Stimulated activated CD4-positive, alpha-beta T cell treated with anti-CD3 and anti-CD28 coated beads, Interleukin-1b, Interleukin-23, amount 100 ng/mL, for 4 hours (primary cell): ENCODE measurements at regions not wholly inside any gene's neighbourhood (a gene's known extent, or its start where the extent isn't known, plus 50 kb on each side); places are given as distances from the start of the nearest gene placed in this dataset.
"Not testable (repeated sequence)": the region's sequence is repeated elsewhere in the genome, so short reads cannot be mapped to it uniquely, and the experiment has no call there.

Experiments used
- DNase-seq, 2 donors: peaks; one replicate each; pipeline ENCODE4 v3.0.0-alpha.2; 2020; ENCODE audit warnings: low read depth in 2 of 2

DNA sequence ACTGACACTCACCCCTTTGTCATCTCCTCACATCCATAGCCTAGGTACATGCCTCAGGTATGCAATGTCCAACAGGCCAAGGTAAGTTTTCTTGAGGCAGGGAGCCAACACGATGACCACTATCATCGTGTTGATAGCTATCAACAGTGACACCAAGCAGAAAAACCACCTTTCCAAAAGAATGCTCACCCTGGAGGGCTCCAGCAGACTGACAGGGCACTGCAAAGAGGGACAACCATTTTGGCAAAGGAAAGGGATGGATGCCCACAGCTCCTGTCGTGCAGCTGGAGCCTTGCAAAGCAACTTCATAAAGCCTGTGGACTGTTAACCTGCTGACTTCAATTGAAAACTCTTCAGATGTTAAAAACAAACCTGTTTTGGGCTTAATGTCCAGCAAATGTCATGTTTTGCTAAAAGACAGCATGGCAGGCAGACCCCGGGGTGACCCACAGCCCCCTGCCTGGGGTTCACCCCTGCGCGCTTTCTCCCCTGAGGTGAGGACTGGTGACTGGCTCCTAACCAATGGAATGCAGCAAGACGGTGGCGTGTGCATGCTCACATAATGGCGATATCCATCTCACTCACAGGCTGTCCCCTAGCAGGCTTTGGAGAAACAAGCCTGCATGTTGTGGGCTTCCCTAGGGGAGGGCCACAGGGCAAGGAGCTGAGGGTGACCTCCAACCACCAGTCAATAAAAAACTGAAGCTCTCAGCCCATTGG lies 293.8 kb downstream of the TCERG1L start:
- DNase-seq = no peak

DNA sequence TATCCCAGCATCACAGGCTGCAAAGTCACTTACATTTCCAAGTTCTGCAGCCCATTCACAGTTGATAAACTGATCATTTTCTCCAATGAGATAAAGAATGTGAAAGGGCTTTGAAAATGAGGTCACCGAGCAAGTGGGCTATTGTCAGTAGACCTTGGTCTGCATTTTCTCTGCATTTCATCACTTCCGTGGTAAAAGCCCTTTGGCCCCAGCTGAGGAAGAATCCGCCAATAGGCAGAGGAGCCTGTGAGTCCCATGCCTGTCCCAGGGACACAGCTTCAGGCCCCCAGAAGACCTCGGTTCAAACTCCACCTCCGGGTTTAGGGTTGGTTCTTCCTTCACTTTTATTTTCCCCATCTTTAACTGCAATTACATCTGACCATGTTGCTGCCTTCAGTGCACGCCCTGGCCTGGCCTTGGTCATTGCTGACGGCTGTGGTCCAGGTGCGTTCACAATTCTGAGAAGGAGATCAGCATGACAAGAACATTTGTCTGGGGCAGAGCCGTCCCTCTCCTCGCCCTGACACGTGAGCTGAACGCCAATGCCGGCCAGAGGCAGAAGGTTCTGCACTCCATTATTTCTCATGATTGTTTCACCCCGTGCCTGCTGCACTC lies 292.5 kb downstream of the TCERG1L start:
- DNase-seq = no peak

DNA sequence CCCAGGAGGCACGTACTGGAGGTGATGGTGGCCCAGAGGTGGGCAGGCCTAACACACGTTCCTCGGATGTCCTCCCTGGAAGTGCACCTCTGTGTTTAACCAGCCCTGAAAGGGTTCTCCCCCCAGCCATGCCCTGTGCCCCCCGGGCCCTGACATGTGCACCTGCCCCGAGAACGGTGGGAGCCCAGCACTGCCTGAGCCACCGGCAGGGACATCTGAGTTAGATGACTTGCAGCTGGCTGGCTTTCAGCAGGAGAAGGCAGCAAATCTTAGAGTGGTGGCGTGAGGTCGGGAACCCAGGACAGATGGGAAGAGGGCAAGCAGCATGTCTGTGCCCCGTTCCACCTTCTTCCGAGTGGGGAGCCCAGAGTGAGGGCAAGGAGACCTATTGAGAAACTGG lies 291.8 kb downstream of the TCERG1L start:
- DNase-seq = no peak

DNA sequence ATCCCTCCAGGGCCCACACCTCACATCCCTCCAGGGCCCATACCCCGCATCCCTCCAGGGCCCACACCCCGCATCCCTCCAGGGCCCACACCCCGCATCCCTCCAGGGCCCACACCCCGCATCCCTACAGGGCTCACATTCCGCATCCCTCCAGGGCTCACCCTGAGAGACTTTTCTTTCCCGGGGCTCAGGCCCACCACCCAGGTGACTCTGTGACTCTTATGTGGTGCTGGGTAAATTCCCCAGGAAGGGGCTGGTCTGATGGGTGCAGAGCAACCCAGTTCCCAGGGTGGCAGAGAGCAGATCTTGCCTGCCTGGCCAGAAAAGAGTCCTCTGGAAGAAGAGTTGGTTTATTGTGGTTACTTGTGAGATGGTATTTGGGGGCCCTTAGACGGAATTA lies 290.7 kb downstream of the TCERG1L start:
- DNase-seq = no peak

DNA sequence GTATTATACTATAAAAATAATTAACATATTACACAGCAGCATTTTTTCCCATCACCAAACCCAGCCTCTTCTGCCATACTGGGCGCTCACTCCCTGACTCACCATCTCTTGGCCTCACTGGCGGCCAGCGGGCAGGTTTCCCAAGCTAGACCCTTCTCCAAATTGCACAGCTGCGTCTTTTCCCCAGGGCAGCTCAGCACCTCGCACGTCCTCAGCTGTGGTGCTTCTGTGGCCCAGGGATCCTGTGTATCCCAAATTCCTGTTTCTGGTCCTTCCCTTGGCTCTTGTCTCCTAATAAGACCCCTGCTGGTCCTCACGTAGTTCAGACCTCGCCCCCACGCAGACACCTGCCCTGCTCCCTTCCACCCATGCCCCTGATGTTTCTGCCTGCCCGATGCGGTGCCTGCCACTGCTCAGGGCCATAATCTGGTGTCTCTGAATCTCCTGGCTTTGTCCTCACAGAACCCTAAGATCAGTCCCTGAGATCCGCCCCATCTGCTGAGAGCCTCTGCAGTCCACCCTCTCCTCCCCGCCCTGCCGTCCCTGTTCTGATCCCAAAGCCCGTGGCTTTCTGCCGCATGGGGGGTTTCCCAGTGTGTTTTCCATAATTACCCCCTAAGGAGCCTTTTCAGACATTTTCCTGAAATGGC lies 290.1 kb downstream of the TCERG1L start:
- no peak for DNase-seq

DNA sequence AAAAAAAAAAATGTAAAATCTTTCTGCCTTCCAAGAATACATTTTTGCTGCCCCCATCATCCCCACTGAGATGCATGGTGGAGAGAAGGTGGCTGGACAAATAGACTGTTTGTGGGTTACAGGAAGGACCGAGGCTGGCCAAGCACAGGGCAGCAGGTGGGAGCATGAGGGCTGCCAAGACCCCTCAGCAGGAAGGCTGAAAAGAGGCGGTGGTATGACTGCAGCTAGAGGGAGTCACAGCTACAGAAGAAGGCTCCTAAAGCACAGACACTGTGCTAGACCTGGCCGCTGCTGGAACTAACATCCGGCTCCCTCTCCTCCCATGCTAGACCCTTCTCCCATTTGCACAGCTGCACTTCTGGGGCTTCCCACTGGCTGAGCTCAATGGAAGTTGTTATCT lies 289.6 kb downstream of the TCERG1L start:
- DNase-seq = no peak

DNA sequence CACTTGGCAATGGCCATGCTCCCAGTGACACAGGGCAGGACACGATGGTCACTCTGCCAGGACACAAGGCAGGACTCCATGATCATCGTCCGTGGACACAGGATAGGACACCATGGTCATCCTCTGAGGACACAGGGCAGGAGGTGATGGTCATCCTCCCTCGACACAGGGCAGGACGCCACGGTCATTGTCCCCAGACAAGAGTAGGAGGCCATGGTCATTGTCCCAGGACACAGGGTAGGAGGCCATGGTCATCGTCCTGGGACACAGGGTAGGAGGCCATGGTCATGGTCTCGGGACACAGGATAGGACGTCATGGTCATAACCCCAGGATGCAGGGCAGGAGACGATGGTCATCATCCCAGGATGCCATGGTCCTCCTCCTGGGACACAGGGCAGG lies 289.2 kb downstream of the TCERG1L start:
- DNase-seq = no peak

DNA sequence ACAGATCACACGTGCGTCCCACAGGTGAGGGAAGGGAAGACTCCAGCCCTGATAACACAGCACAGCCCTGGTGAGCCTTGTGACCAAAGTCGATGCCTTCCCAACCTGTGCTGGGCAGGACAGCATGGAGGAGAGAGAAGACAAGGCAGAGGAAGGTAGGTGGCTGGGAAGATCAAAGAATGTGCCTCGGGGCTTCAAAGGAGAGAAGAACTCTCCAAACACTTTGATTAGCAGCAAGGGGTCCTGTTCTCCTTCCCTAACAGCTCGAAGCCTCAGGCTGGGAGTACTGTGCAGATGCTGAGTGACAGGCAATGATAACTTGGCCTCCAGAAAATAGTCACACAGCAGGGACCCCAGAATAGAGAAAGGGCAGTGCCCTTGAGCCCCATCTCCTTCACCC lies 288.5 kb downstream of the TCERG1L start:
- DNase-seq = no peak

DNA sequence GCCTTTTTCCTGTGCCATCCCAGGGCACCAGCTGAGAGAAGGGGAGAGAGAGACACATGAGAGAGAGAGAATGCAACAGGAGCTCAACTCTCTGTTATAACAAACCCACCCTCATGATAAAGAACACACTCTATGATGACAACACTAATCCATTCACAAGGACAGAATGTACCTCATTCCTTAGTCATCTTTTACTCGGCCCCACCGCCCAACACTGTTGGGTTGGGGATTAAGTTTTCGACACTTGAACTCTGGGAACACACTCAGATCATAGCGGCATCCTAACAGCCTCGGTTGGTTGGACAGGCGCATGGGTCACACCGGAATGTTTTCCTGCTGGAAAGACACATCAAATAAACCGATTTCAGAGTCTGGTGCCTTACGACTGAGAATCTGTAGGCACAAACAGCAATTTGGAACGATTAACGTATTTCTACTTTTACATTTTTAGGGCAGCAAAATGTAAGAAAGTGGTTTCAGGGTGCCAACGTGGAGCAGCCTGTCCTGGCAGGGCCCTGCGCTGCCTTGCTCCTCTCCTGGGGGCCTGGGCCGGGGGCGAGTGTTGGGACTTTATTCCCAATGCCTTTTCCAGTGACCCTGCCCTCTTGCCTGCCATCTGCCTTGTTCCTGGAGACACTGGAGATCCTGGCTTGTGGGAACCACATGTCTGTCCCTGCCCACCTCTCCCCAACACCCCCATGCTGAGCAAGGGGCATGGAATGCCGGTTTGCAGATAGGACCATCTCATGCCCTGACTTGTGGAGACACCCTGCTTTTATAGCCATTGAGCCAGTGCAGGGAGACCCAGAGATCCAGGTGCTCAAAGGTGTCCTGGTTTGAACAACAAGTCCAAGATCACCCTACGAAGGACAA lies 287.0 kb downstream of the TCERG1L start:
- no peak for DNase-seq

DNA sequence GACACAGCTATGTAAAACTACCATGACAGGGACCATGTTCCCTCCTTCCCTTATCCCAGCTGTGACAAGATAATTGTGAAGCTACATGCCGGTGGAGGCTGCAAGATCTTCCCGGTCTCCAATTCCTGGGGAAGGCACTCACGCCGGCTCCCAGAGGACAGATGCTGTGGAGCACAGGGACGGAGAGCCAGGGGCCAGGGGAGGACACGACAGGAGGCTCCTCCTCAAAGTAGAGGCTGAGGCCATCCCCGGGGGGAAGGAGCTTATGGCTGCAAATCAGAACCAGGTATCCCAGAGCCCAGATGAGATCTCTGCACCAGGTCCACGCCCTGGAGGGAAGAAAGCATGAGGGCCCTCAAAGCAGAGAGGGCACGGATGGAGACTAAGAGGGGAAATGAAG lies 286.2 kb downstream of the TCERG1L start:
- DNase-seq = no peak

DNA sequence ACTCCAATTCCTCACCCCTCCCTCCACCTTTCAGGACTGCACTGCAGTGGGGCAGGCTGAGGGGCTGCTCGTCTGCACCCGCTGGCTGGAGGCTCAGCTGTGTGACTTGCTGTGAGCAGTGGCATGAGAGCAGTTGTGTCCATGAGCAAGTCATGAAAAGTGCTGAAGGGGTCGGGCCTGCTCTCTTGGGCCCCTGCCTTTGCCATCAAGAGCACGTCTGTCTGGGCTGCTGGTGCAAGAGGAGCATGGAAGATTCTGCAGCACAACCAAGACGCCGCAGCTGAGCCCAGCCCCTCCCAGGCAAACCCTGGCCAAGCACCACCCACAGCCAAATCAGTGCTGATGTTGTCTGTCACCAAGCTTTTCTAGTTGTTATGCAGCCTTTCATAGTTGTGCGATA lies 284.3 kb downstream of the TCERG1L start:
- DNase-seq = no peak

DNA sequence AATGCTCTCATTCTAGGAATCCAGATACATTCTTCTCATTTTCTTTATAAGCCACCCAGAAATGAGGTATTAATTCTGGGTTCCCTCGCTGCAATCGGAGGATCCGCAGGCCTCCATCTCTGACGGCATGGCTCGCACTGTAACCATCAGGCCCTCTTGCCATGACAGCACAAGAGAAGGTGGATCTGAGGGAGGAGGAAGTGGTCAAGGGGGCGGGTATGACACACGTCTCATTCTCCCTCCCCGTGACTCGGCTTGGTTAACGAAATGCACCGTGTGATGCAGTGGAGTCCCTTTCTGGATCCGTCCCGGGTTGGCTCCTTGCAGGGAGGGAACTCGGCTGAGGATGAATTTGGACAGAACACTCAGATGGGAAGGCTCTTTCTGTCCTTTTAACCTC lies 280.2 kb downstream of the TCERG1L start:
- no peak for DNase-seq

DNA sequence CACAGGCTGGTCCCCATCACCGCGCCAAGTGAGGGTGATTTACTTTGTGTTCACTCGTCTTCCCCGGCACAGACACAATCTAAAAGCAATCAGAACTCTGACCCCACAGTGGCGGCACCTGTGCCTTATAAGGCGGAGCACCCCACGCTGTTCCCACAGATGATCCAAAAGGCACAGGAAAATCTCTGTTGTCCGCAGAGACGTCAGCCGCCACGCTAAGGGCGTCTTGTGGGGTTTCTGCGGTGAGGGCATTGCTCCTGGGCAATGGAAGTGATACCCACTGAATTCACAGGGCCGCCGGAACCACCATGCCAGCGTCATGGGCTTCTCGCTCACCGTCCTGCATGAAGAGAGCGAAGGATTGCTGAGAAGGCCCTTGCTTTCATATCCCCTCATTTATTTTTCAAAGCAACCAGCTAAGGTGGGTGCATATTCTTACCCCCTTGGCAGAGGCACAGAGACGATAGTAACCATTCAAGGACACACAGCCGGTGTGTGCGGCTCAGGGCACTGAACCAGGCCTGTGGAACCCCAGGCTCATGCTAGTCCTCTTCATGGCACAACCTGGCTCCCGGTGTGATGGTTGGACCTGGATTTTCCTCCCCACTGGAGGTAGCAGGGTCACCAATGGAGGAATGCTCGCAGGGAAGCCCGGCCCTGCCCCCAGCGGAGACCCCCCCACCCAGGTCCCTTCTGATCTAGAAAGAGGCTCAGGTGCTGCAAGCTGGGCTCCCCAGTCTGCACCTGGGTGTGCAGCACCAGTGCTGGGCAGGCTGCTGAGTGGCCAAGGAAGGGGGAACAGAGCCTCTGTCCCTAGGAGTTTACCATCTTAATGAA lies 279.0 kb downstream of the TCERG1L start:
- DNase-seq = no peak

DNA sequence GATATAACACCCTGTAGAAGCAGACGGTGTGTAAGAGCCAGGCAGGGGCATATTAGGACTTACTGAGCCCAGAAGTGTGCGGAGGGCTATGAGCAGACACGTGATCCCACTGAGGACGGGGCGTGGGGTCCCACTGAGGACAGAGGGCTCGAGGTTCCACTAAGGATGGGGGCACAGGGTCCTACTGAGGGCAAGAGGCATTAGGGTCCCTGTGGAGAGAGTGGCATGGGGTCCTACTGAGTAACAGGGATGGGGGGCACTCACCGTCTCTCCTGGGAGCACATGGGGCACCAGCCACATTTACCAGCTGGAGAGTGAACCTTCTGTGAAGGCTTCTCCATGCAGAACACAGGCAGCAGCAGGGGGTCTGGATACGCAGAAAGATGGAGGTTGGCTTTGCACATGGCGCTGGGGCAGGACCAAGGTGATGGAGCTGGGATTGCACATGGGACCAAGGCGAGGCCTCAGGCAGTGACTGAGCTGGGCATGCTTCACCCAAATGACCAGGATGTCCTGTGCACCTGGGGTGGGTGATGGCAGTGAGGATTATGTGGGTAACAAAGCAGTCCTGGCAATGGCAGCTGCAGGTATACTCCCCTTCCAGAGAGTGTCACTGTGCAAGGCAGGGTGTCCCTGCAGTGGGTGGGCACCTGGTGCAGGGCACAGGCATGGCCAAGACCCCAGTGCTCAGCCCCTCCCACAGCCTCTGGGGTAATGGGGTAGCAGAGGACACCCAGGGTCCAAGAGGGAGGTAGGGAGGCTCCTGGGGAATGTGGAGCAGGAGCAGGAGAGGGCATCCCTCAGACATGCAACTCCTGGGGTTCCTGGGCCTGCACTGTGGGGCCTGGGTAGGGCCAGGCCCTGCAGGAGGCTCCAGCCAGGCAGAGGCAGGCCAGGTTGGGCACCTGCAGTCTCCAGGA lies 278.1 kb downstream of the TCERG1L start:
- DNase-seq = no peak

DNA sequence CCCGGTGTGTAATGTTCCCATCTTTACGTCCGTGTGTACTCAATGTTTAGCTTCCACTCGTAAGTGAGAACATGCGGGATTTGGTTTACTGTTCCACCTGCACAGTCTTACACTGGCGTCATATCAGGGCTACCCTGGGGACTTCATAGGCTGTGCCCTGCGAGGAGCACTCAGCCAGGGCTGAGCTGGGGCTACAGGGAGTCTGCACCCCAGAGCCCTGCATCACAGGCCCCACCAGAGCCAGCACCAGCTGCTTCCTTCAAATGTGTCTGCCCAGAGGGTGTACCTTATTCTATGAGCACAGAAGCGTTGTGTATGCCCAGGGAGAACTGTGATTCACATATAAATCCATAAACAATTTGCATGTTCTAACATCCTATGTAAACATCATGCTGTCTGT lies 277.1 kb downstream of the TCERG1L start:
- no peak for DNase-seq

DNA sequence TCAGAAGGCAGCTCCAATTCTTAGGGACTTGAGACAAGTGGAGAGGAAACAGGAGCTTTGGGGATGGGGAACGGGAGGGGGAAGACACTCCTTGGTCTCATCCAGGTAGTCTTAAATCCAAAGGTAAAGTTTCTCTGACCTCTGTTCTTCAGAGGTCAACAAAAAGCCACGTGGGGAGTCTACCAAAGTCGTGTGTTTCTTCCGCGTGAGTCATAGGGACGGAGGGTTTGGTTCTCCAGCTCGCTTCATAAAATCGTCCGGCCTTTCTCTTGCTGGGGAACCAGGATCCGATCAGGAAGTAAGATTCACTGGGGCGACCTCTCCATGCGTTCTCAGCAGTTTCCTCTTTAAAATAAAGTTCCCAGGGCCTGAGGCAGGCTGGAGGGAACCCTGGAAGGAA lies 275.7 kb downstream of the TCERG1L start:
- DNase-seq = no peak

DNA sequence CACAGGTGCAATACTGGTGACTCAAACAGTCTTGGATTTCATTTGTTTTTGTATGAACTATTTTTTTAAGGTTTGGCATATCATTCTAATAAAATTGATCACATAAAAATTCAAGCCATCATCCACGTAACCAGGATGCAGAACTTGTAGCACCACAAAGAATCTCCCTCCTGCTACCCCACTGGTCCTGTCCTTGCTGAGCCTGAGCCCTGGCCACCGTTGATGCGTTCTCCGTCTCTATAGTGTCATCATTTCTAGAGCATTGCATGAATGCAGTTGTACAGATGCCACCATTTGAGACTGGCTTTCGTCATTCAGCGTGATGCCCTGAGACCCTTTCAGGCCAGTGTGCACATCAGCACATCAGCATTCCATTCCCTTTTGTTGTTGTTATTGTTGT lies 273.5 kb downstream of the TCERG1L start:
- DNase-seq = no peak

DNA sequence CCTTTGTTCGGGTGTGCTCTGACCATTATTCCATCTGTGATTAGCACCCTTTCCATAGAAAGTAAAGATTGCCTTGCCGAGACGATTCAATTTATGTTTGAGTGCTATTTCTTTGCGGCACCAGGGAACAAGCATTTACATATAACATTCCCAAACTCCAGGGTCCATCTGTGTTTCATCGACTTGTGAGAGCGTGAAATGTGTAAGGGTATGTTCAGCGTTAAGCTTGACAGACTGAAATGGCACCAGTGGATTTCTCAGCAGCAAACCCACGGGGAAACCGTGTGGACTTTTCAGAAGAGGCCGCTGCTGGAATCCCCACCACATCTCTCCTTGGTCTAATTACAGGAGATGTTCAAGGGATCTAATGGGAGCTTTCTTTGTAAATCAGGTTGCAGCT lies 270.5 kb downstream of the TCERG1L start:
- no peak for DNase-seq

DNA sequence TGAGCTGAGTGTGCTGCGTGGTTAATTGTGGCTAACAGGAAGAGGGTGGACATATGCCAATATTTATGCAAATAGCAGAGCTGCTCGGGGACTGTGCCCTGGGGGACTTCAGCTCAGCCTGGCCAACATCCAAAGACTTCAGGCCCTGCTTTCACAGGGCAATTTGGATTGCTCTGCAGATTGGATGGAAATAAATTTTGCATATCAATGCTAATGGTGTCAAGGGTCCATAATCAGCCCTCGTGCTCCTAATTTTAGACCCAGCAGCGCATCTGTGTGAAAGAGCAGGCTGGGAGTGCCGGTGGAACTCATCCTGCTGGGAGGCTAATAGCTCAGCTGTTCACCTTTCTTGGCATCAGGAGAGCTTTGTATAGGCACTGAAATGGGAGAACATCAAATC lies 270.1 kb downstream of the TCERG1L start:
- no peak for DNase-seq

DNA sequence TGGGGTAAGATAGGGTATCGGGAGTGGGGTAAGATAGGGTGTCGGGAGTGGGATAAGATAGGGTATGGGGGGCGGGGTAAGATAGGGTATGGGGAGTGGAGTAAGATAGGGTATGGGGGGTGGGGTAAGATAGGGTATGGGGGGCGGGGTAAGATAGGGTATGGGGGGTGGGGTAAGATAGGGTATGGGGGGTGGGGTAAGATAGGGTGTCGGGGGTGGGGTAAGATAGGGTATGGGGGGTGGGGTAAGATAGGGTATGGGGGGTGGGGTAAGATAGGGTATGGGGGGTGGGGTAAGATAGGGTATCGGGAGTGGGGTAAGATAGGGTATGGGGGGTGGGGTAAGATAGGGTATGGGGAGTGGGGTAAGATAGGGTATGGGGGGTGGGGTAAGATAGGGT lies 269.5 kb downstream of the TCERG1L start:
- not testable (repeated sequence) for DNase-seq
